NT2/D1 (cell line): ENCODE measurements at regions not wholly inside any gene's neighbourhood (a gene's known extent, or its start where the extent isn't known, plus 50 kb on each side); places are given as distances from the start of the nearest gene placed in this dataset.

Experiments used
- DNase-seq: peaks from one replicate; pipeline ENCODE4 v3.0.0-alpha.2; 2011; ENCODE audit warnings: low read depth, low spot score
- H3K27me3 ChIP-seq: 2 replicates; pipeline ENCODE4 v1.6.0; 2011; ENCODE audit warnings: mild to moderate bottlenecking; ENCODE audit not compliant: insufficient read length, insufficient read depth
- H3K36me3 ChIP-seq: 2 replicates; pipeline ENCODE4 v1.6.1; 2011; ENCODE audit warnings: mild to moderate bottlenecking, low read length, mixed read lengths; ENCODE audit not compliant: insufficient read depth, insufficient read length
- H3K4me1 ChIP-seq: 2 replicates; pipeline ENCODE4 v1.5.1; 2011; ENCODE audit not compliant: insufficient read depth, insufficient read length
- H3K4me3 ChIP-seq: 2 replicates; pipeline ENCODE4 v1.5.1; 2011; ENCODE audit warnings: low read depth; ENCODE audit not compliant: insufficient read length
- H3K9ac ChIP-seq: 2 replicates; pipeline ENCODE4 v1.6.0; 2011; ENCODE audit warnings: low read depth; ENCODE audit not compliant: insufficient read length
- H3K9me3 ChIP-seq: 2 replicates; pipeline ENCODE4 v1.5.1; 2011; ENCODE audit warnings: mild to moderate bottlenecking, low read length; ENCODE audit not compliant: insufficient read depth
- SUZ12 ChIP-seq: IDR thresholded peaks from 2 replicates; pipeline ENCODE4 v1.6.1; 2011; ENCODE audit not compliant: insufficient read length, insufficient read depth; ENCODE audit errors: extremely low read depth
- YY1 ChIP-seq: IDR thresholded peaks from 2 replicates; pipeline ENCODE4 v1.6.1; 2011; ENCODE audit not compliant: insufficient read length, insufficient read depth
- ZNF274 ChIP-seq: IDR thresholded peaks from 2 replicates; pipeline ENCODE4 v1.6.1; 2011; ENCODE audit warnings: mild to moderate bottlenecking, low read depth, low read length

DNA sequence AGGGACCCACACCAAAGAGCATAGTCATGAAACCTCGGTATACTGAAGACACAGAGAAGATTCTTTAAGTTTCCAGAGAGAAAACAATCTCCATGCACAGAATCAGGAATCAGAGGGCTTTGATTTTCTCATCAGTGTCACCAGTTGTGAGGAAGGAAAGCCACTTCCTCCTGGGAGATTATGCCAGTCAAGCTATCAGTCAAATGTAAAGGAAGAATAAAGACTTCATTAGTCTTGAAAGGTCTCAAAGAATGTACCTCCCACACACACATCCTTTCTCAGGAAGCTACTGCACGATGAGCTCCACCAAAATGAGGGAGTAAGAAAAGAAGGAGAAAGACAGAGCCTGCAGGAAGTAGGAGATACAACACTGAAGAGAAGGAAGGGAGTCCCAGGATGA lies 486.3 kb downstream of the SHQ1 start:
- Histone ChIP-seq H3K4me3 (no peak overlapping the region), H3K27me3 (peaks cover 3% of the 10 kb centered on the region), H3K9me3 (peaks cover 7% of the 10 kb centered on the region; the same call in 1 of the 2 replicates), H3K36me3 (no peaks in the 10 kb centered on the region), H3K9ac (no peak overlapping the region), H3K4me1 (no peaks in the 10 kb centered on the region)
- DNase-seq, result no peak
- TF ChIP-seq YY1 (no peak), SUZ12 (no peak), ZNF274 (no peak)

GRCh38 chr3:72359743-72360142 lies 488.5 kb downstream of the SHQ1 start:
- Histone ChIP-seq H3K27me3 (peaks cover 3% of the 10 kb centered on the region), H3K9ac (no peak overlapping the region), H3K36me3 (no peaks in the 10 kb centered on the region), H3K9me3 (peaks cover 7% of the 10 kb centered on the region; the same call in 1 of the 2 replicates), H3K4me1 (no peaks in the 10 kb centered on the region), H3K4me3 (no peak overlapping the region)
- DNase-seq, result no peak
- TF ChIP-seq YY1, result no peak
- no peak for TF ChIP-seq ZNF274
- TF ChIP-seq SUZ12, result no peak

- H3K9me3 ChIP-seq, result no peaks in the 10 kb centered on the region
- no peak overlapping the region for H3K4me3 ChIP-seq
- TF ChIP-seq YY1 (no peak), ZNF274 (no peak), SUZ12 (no peak)
- H3K4me1 ChIP-seq, result peaks cover 1% of the 10 kb centered on the region
- no peaks in the 10 kb centered on the region for H3K36me3 ChIP-seq
- no peak for DNase-seq
- H3K9ac ChIP-seq, result no peak overlapping the region
- no peaks in the 10 kb centered on the region for H3K27me3 ChIP-seq
Observed at GRCh38 chr3:72355168-72355567, 493.1 kb downstream of the SHQ1 start.

DNA sequence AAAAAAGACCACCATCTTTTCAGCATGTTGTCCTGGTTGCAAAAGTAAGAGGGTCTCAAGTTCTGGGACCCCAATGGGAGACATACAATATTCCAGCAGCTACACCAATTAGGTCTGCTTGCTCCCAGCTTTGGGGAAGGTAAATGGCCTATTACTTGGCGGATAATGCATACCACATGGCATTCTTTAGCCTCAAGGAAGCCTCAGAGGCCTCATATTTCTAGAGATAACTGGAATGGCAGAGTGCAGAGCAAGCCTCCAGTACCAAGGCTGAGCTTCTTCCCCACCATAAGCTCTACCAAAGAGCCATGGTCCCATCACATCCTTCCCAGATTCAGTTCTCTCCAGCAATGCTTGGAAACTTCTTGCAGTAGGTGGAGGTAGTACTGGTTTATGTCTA lies 493.8 kb downstream of the SHQ1 start:
- H3K9ac ChIP-seq, result no peak overlapping the region
- no peaks in the 10 kb centered on the region for H3K27me3 ChIP-seq
- no peaks in the 10 kb centered on the region for H3K36me3 ChIP-seq
- no peak for TF ChIP-seq YY1
- no peak for TF ChIP-seq SUZ12
- TF ChIP-seq ZNF274, result no peak
- H3K4me3 ChIP-seq, result no peak overlapping the region
- no peaks in the 10 kb centered on the region for H3K9me3 ChIP-seq
- H3K4me1 ChIP-seq, result peaks cover 5% of the 10 kb centered on the region
- DNase-seq, result no peak

- H3K9ac ChIP-seq, result no peak overlapping the region
- DNase-seq, result no peak
- no peaks in the 10 kb centered on the region for H3K36me3 ChIP-seq
- peaks cover 5% of the 10 kb centered on the region for H3K4me1 ChIP-seq
- no peaks in the 10 kb centered on the region for H3K9me3 ChIP-seq
- no peak for TF ChIP-seq SUZ12
- TF ChIP-seq YY1, result no peak
- no peak for TF ChIP-seq ZNF274
- no peak overlapping the region for H3K4me3 ChIP-seq
- H3K27me3 ChIP-seq, result no peaks in the 10 kb centered on the region
Observed at GRCh38 chr3:72353236-72354128, 494.8 kb downstream of the SHQ1 start.

- H3K9ac ChIP-seq, result no peak overlapping the region
- no peak for TF ChIP-seq ZNF274
- no peak for TF ChIP-seq YY1
- TF ChIP-seq SUZ12, result no peak
- no peaks in the 10 kb centered on the region for H3K9me3 ChIP-seq
- H3K27me3 ChIP-seq, result no peaks in the 10 kb centered on the region
- H3K36me3 ChIP-seq, result no peaks in the 10 kb centered on the region
- H3K4me3 ChIP-seq, result no peak overlapping the region
- no peak for DNase-seq
- H3K4me1 ChIP-seq, result peaks cover 5% of the 10 kb centered on the region
Observed at GRCh38 chr3:72352176-72352575, 496.1 kb downstream of the SHQ1 start.

- TF ChIP-seq ZNF274 (no peak), YY1 (no peak), SUZ12 (no peak)
- Histone ChIP-seq H3K36me3 (no peaks in the 10 kb centered on the region), H3K9ac (no peak overlapping the region), H3K9me3 (no peaks in the 10 kb centered on the region), H3K27me3 (no peaks in the 10 kb centered on the region), H3K4me3 (no peak overlapping the region), H3K4me1 (peaks cover 7% of the 10 kb centered on the region)
- DNase-seq, result no peak
Observed at GRCh38 chr3:72351536-72351935, 496.7 kb downstream of the SHQ1 start.
